HG02588 (cell line): ENCODE measurements at regions not wholly inside any gene's neighbourhood (a gene's known extent, or its start where the extent isn't known, plus 50 kb on each side); places are given as distances from the start of the nearest gene placed in this dataset.

ENCODE experiments used
- ATAC-seq: cut with Tn5 transposase; IDR thresholded peaks from one replicate; pipeline ENCODE4 v1.9.1; 2021; ENCODE audit warnings: mild to moderate bottlenecking, moderate library complexity; ENCODE audit not compliant: unreplicated experiment

GRCh38 chr4:43898836-43899235 lies 549.8 kb downstream of the KCTD8 start:
- no peak for ATAC-seq

GRCh38 chr4:43903456-43903855 lies 545.2 kb downstream of the KCTD8 start:
- ATAC-seq: no peak

- no peak for ATAC-seq
Observed at GRCh38 chr4:43918377-43918776, 530.2 kb downstream of the KCTD8 start.

GRCh38 chr4:43932448-43932847 lies 516.2 kb downstream of the KCTD8 start:
- ATAC-seq: no peak

- no peak for ATAC-seq
Observed at GRCh38 chr4:43943998-43944397, 504.6 kb downstream of the KCTD8 start.

GRCh38 chr4:43959976-43960375 lies 488.6 kb downstream of the KCTD8 start:
- ATAC-seq: no peak

- ATAC-seq: no peak
Observed at GRCh38 chr4:43968011-43968410, 480.6 kb downstream of the KCTD8 start.

- no peak for ATAC-seq
Observed at GRCh38 chr4:43983610-43984009, 465.0 kb downstream of the KCTD8 start.

GRCh38 chr4:43987331-43987944 lies 461.2 kb downstream of the KCTD8 start:
- ATAC-seq: no peak

- ATAC-seq: no peak
Observed at GRCh38 chr4:43990551-43990950, 458.1 kb downstream of the KCTD8 start.

- ATAC-seq: no peak
Observed at GRCh38 chr4:43990963-43991362, 457.6 kb downstream of the KCTD8 start.

- ATAC-seq: no peak
Observed at GRCh38 chr4:43992552-43992951, 456.1 kb downstream of the KCTD8 start.

- ATAC-seq: no peak
Observed at GRCh38 chr4:43993196-43993902, 455.3 kb downstream of the KCTD8 start.

GRCh38 chr4:43999669-44000068 lies 448.9 kb downstream of the KCTD8 start:
- ATAC-seq: no peak

- no peak for ATAC-seq
Observed at GRCh38 chr4:44002368-44002767, 446.2 kb downstream of the KCTD8 start.

- ATAC-seq: no peak
Observed at GRCh38 chr4:44016570-44017421, 431.8 kb downstream of the KCTD8 start.

GRCh38 chr4:44017422-44017739 lies 431.2 kb downstream of the KCTD8 start:
- no peak for ATAC-seq

- ATAC-seq: no peak
Observed at GRCh38 chr4:44019721-44020120, 428.9 kb downstream of the KCTD8 start.

- no peak for ATAC-seq
Observed at GRCh38 chr4:44025376-44026020, 423.1 kb downstream of the KCTD8 start.

GRCh38 chr4:44038811-44039210 lies 409.8 kb downstream of the KCTD8 start:
- ATAC-seq: no peak

- no peak for ATAC-seq
Observed at GRCh38 chr4:44046491-44046890, 402.1 kb downstream of the KCTD8 start.
